GM12865 (cell line): ENCODE measurements at regions not wholly inside any gene's neighbourhood (a gene's known extent, or its start where the extent isn't known, plus 50 kb on each side); places are given as distances from the start of the nearest gene placed in this dataset.

Source experiments
- DNase-seq: peaks from one replicate; pipeline ENCODE4 v3.0.0; 2010; ENCODE audit warnings: low read depth
- H3K4me3 ChIP-seq: 2 replicates; pipeline ENCODE4 v1.5.1; 2011; ENCODE audit warnings: mild to moderate bottlenecking, low read depth, low read length, control low read depth
- TF ChIP-seq, protein P1 (sequence below): IDR thresholded peaks from 2 replicates; pipeline ENCODE4 v1.5.1; 2011; ENCODE audit warnings: low read length, control low read depth, low read depth, inconsistent platforms; ENCODE audit not compliant: insufficient read depth; ENCODE audit errors: missing control alignments

DNA sequence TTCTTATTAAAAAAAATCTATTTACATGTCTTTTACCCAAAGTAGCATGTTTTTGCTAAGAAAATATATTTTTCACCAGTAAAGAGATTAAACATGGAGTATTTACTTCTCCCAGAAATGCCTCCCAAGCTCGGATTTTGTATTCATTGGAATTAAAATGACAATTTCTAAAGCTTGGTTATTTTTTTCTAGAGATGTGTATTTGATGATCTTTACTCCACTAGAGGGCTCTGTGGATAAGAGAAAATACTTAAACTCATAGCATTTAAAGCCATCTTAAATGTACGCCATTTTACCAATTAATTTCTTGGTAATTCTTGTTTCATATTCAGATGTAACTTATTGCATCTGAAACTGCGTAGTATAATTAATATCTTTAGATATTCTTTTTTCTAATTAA, 461.4 kb downstream of the GALR1 start:
- H3K4me3 ChIP-seq: no peak overlapping the region
- no peak for DNase-seq
- TF ChIP-seq, protein P1, sequence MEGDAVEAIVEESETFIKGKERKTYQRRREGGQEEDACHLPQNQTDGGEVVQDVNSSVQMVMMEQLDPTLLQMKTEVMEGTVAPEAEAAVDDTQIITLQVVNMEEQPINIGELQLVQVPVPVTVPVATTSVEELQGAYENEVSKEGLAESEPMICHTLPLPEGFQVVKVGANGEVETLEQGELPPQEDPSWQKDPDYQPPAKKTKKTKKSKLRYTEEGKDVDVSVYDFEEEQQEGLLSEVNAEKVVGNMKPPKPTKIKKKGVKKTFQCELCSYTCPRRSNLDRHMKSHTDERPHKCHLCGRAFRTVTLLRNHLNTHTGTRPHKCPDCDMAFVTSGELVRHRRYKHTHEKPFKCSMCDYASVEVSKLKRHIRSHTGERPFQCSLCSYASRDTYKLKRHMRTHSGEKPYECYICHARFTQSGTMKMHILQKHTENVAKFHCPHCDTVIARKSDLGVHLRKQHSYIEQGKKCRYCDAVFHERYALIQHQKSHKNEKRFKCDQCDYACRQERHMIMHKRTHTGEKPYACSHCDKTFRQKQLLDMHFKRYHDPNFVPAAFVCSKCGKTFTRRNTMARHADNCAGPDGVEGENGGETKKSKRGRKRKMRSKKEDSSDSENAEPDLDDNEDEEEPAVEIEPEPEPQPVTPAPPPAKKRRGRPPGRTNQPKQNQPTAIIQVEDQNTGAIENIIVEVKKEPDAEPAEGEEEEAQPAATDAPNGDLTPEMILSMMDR: peak; percentile 14

DNA sequence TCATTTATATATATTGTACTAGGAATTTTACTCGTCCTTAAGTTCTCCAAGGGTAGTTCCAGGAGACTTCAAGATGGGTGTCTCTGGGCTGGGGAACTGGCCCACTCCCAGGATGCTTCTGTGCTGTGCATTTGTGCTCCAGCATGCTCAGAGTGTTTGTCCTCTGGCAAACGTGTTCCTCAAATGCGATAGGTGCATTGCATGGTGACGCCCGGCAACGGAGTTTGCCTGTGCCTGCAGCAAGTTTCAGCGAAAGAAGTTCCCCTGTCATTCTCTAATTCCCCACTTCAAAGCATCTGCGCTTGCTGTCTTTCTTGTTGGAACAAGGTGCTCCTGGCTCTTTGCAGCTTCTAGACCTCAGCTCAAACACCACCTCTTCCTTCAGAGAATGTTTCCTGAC, 465.1 kb downstream of the GALR1 start:
- DNase-seq: no peak
- TF ChIP-seq, protein P1: no peak
- no peak overlapping the region for H3K4me3 ChIP-seq

DNA sequence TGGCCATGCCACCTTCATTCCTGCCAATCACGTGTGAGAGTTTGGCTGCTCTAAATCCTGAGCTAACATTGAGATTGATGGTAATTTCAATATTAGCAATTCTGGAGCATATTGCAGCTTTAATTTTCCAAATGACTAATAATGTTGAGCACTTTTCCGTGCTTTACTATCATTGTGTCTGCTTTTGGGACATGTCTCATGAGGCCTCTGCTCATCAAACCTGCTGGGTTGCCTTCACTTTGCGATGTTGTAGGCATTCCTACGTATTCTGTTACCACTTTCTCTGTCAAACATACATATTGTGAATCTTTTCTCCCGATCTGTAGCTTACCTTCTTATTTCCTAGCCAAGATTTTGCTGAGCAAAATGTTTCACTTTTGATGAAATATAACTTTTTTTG, 466.6 kb downstream of the GALR1 start:
- TF ChIP-seq, protein P1: no peak
- DNase-seq: no peak
- H3K4me3 ChIP-seq: no peak overlapping the region

DNA sequence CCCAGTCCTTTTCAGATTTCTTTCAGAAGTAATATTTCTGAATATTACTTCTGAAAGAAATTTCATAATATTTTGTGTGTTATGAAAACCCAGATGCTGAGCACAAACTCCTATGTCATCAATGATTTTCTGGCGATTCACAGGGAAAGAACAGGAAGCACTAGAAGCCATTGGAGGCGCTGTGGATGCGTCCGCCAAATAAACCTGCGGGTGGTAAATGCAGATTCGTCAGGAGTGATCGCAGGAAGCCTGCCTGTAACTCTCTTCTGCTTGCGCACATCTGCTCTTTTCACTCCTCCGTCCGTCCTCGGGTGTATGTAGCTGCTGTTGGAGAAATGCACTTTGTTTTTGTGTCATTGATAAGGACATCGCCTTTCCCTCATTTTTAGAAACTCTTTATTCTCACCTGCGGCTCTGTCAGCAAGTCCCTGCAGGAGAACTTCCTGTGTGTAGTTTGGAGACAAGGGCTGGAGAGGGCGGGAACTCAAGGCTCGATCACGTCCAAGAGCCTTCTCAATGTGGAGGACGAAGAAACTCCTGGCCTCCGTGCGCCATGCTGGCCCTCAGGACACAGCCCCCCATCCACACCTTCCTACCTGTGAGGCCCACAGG, 483.8 kb downstream of the GALR1 start:
- no peak overlapping the region for H3K4me3 ChIP-seq
- no peak for DNase-seq
- TF ChIP-seq, protein P1: no peak

DNA sequence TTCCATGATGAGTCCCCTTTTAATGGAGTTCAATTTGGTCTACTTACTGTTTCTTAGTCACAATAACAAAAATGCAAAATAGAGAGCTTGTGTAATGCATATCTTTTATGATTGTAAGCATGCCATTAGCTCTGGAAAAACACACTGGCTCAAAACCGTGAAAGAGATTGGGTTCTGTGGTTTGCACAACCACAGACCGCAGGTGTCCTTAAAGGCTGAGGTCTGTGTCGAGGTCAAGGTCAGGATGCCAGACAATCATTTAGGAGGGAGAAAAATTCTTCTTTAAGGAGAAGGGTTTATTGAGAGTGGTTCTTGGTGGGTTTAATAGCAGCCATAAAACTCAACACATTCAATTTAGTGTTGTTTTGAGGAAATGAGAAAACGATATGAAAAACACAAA, 487.2 kb downstream of the GALR1 start:
- DNase-seq: no peak
- H3K4me3 ChIP-seq: no peak overlapping the region
- TF ChIP-seq, protein P1: no peak

DNA sequence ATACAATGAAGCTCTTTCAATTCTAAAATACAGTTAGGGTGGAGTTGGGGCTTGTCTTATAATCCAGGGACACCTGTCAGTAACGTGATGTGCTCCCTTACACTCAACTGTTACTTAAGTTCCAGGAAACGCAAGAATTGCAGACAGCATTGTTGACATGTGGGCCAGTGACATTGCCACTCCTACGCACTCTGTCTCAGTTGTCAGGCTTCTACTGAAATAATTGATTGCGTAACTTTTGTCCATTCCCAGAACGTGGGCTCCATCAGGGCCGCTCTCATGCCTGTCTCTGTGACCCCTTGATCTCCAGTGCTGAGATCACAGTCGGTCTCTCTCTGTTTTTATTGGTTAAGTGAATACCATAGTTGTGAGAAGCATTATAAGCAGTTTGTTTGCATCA, 487.8 kb downstream of the GALR1 start:
- TF ChIP-seq, protein P1: no peak
- no peak overlapping the region for H3K4me3 ChIP-seq
- no peak for DNase-seq

DNA sequence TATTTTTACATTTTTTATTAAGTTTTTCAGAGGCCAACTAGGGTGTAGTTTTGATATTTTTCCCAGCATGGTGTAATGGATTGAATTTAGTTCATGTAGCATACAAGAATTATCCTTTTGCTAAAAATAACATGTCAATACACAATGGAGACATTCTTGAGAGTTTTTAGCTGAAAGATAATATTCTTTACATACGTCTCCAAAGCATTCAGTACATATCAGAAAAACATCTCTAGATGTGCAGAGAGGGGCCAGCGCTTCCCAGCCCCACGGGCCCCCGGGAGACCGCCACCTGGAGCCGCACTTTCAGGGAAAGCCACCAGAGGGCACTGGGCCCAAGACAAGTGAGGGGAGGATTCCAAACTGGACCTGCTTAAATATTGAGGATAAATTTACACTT, 499.4 kb downstream of the GALR1 start:
- no peak for DNase-seq
- H3K4me3 ChIP-seq: no peak overlapping the region
- TF ChIP-seq, protein P1: peak; percentile 47
